ENCODE measurements at regions not wholly inside any gene's neighbourhood (a gene's known extent, or its start where the extent isn't known, plus 50 kb on each side); places are given as distances from the start of the nearest gene placed in this dataset.

GRCh38 chr9:79360387-79361347, 211.1 kb upstream of the TLE4 start:
- H4K20me1 ChIP-seq (ENCODE audit: low read depth, low read length) = no peaks in the 10 kb centered on the region
- TF ChIP-seq EZH2phosphoT487 (conservative IDR thresholded peaks at IDR 0.05; ENCODE audit: low read length) = no peak
- TF ChIP-seq, protein P1, sequence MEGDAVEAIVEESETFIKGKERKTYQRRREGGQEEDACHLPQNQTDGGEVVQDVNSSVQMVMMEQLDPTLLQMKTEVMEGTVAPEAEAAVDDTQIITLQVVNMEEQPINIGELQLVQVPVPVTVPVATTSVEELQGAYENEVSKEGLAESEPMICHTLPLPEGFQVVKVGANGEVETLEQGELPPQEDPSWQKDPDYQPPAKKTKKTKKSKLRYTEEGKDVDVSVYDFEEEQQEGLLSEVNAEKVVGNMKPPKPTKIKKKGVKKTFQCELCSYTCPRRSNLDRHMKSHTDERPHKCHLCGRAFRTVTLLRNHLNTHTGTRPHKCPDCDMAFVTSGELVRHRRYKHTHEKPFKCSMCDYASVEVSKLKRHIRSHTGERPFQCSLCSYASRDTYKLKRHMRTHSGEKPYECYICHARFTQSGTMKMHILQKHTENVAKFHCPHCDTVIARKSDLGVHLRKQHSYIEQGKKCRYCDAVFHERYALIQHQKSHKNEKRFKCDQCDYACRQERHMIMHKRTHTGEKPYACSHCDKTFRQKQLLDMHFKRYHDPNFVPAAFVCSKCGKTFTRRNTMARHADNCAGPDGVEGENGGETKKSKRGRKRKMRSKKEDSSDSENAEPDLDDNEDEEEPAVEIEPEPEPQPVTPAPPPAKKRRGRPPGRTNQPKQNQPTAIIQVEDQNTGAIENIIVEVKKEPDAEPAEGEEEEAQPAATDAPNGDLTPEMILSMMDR (IDR thresholded peaks at IDR 0.05; ENCODE audit: insufficient read depth, low read length, poor library complexity, severe bottlenecking) = no peak
- no peak overlapping the region for H3K4me3 ChIP-seq (ENCODE audit: insufficient read depth, low read length, poor library complexity, severe bottlenecking)
- no peaks in the 10 kb centered on the region for H3K27me3 ChIP-seq (ENCODE audit: low read length)
- H3K36me3 ChIP-seq (ENCODE audit: low read length) = no peaks in the 10 kb centered on the region
- no peak overlapping the region for H3K4me2 ChIP-seq (ENCODE audit: low read depth, low read length, poor library complexity, severe bottlenecking)
- H3K9me2 ChIP-seq (replicated peaks; ENCODE audit: insufficient read depth, low read length) = no peaks in the 10 kb centered on the region
- no peaks in the 10 kb centered on the region for H3K79me2 ChIP-seq (ENCODE audit: insufficient read depth, low read length)
- H3K27ac ChIP-seq (ENCODE audit: low read depth, low read length) = no peak overlapping the region
- H3K9me3 ChIP-seq (ENCODE audit: insufficient read depth, low read length) = no peaks in the 10 kb centered on the region
- no peaks in the 10 kb centered on the region for H3F3A ChIP-seq (ENCODE audit: insufficient read depth)
- H3K9ac ChIP-seq (ENCODE audit: low read length) = no peak overlapping the region
- no peak overlapping the region for H2AFZ ChIP-seq (ENCODE audit: low read depth, low read length, severe bottlenecking)

GRCh38 chr9:79362100-79363081, 209.4 kb upstream of the TLE4 start:
- Histone ChIP-seq H3K79me2 (ENCODE audit: insufficient read depth, low read length) (no peaks in the 10 kb centered on the region), H4K20me1 (ENCODE audit: low read depth, low read length) (no peaks in the 10 kb centered on the region), H3K27me3 (ENCODE audit: low read length) (no peaks in the 10 kb centered on the region), H3F3A (ENCODE audit: insufficient read depth) (no peaks in the 10 kb centered on the region), H3K9ac (ENCODE audit: low read length) (no peak overlapping the region), H2AFZ (ENCODE audit: low read depth, low read length, severe bottlenecking) (peak overlapping the region; percentile 41), H3K36me3 (ENCODE audit: low read length) (no peaks in the 10 kb centered on the region), H3K4me2 (ENCODE audit: low read depth, low read length, poor library complexity, severe bottlenecking) (no peak overlapping the region), H3K9me2 (replicated peaks; ENCODE audit: insufficient read depth, low read length) (no peaks in the 10 kb centered on the region), H3K4me3 (ENCODE audit: insufficient read depth, low read length, poor library complexity, severe bottlenecking) (no peak overlapping the region), H3K27ac (ENCODE audit: low read depth, low read length) (no peak overlapping the region), H3K9me3 (ENCODE audit: insufficient read depth, low read length) (no peaks in the 10 kb centered on the region)
- TF ChIP-seq, protein P1 (IDR thresholded peaks at IDR 0.05; ENCODE audit: insufficient read depth, low read length, poor library complexity, severe bottlenecking) = no peak
- TF ChIP-seq EZH2phosphoT487 (conservative IDR thresholded peaks at IDR 0.05; ENCODE audit: low read length) = no peak

DNA sequence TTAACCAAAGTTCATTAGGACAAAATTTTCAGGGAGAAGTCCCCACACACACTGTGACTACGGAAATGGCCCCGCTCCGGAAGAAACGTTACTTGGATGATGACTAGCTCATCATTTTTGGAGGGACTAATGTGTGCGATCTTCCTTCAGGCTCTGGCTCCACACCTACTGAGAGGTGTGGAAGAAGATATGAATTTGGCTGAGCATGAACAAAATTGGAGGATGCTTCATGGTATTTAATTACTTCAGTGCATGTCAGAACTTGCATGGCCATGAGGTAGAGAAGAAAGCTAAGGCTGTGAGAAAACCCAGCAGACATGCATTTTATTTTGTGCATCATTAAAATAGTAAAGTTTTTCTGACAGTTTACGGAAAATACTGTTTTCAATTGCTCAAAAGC, 202.1 kb upstream of the TLE4 start:
- Histone ChIP-seq H2AFZ (ENCODE audit: low read depth, low read length, severe bottlenecking) (no peak overlapping the region), H3K9me3 (ENCODE audit: insufficient read depth, low read length) (no peaks in the 10 kb centered on the region), H4K20me1 (ENCODE audit: low read depth, low read length) (no peaks in the 10 kb centered on the region), H3K4me3 (ENCODE audit: insufficient read depth, low read length, poor library complexity, severe bottlenecking) (no peak overlapping the region), H3K27me3 (ENCODE audit: low read length) (no peaks in the 10 kb centered on the region), H3F3A (ENCODE audit: insufficient read depth) (no peaks in the 10 kb centered on the region), H3K9me2 (replicated peaks; ENCODE audit: insufficient read depth, low read length) (no peaks in the 10 kb centered on the region), H3K9ac (ENCODE audit: low read length) (no peak overlapping the region), H3K4me2 (ENCODE audit: low read depth, low read length, poor library complexity, severe bottlenecking) (no peak overlapping the region), H3K27ac (ENCODE audit: low read depth, low read length) (no peak overlapping the region), H3K36me3 (ENCODE audit: low read length) (no peaks in the 10 kb centered on the region), H3K79me2 (ENCODE audit: insufficient read depth, low read length) (no peaks in the 10 kb centered on the region)
- TF ChIP-seq EZH2phosphoT487 (conservative IDR thresholded peaks at IDR 0.05; ENCODE audit: low read length) = no peak
- TF ChIP-seq, protein P1 (IDR thresholded peaks at IDR 0.05; ENCODE audit: insufficient read depth, low read length, poor library complexity, severe bottlenecking) = no peak
